T-cell (primary cell): ENCODE measurements at regions not wholly inside any gene's neighbourhood (a gene's known extent, or its start where the extent isn't known, plus 50 kb on each side); places are given as distances from the start of the nearest gene placed in this dataset.
A peak's percentile ranks its signal among the peaks of the same experiment; 100 is the strongest.
"Not testable (repeated sequence)": the region's sequence is repeated elsewhere in the genome, so short reads cannot be mapped to it uniquely, and the experiment has no call there.

ENCODE experiments used
- ATAC-seq, 4 experiments: fragments of 200-7000 bp in 3 of 4; fragments of 150-1000 bp in 1 of 4; cut with Tn5 transposase; replicated peaks in 1 of 4; 1 replicate in 3 of 4; 2 replicates in 1 of 4; pipeline ENCODE4 v1.10.0; 2021; ENCODE audit warnings: moderate library complexity in 3 of 4, mild to moderate bottlenecking in 2 of 4, moderate number of reproducible peaks in 1 of 4
- CTCF ChIA-PET, 2 donors: fragments of 300-600 bp; sonication (Branson Sonifier 250); formaldehyde crosslinking; loops; one replicate each; lab custom pipeline; 2022; ENCODE audit warnings: antibody characterized with exemption in 2 of 2; lab: Charles Lee
- POLR2A ChIA-PET, 2 donors: fragments of 300-600 bp; sonication (Branson Sonifier 250); formaldehyde crosslinking; loops; one replicate each; lab custom pipeline; 2022; ENCODE audit warnings: antibody characterized with exemption in 2 of 2; lab: Charles Lee
- DNase-seq, 35 experiments: peaks; one replicate each; pipeline versions ENCODE4 v3.0.0 to v3.0.0-alpha.2; 2013 to 2023
- H3K27ac ChIP-seq: one replicate; pipeline ENCODE4 v1.5.1; 2013; ENCODE audit warnings: low read length
- H3K27me3 ChIP-seq, 2 experiments: replicated peaks in 1 of 2; 1 replicate in 1 of 2; 2 replicates in 1 of 2; pipeline versions ENCODE4 v1.6.1 to v1.7.0; 2013; ENCODE audit warnings: low read length in 1 of 2, mixed read lengths in 1 of 2; ENCODE audit not compliant: control insufficient read depth in 2 of 2, insufficient read depth in 2 of 2; ENCODE audit errors: extremely low read depth in 1 of 2
- H3K36me3 ChIP-seq, 2 donors: 1 replicate in 1 of 2; 2 replicates in 1 of 2; pipeline versions ENCODE4 v1.6.1 to v1.7.0; 2013; ENCODE audit warnings: low read length in 1 of 2; ENCODE audit not compliant: control insufficient read depth in 2 of 2, insufficient read depth in 1 of 2; ENCODE audit errors: extremely low read depth in 1 of 2
- H3K4me1 ChIP-seq, 2 experiments: 1 replicate in 1 of 2; 2 replicates in 1 of 2; pipeline versions ENCODE4 v1.6.1 to v1.7.0; 2013; ENCODE audit warnings: low read length in 2 of 2, mixed read lengths in 1 of 2; ENCODE audit not compliant: insufficient read depth in 2 of 2, control insufficient read depth in 1 of 2; ENCODE audit errors: extremely low read depth in 1 of 2
- H3K4me3 ChIP-seq, 2 donors: 1 replicate in 1 of 2; 2 replicates in 1 of 2; pipeline versions ENCODE4 v1.5.1 to v1.7.0; 2013; ENCODE audit warnings: mild to moderate bottlenecking in 2 of 2, low read length in 1 of 2, moderate library complexity in 1 of 2; ENCODE audit not compliant: control insufficient read depth in 1 of 2; ENCODE audit errors: extremely low read depth in 1 of 2
- H3K9me3 ChIP-seq: 2 replicates; pipeline ENCODE4 v1.7.0; 2013
- H3K27ac Mint-ChIP-seq, 2 donors: one replicate each; pipeline ENCODE4 v1.8.0; 2020 to 2021; ENCODE audit warnings: mild to moderate bottlenecking in 2 of 2, mixed read lengths in 2 of 2
- H3K27me3 Mint-ChIP-seq, 2 donors: one replicate each; pipeline ENCODE4 v1.8.0; 2021 to 2022; ENCODE audit warnings: mixed read lengths in 2 of 2
- H3K36me3 Mint-ChIP-seq: one replicate; pipeline ENCODE4 v1.8.0; 2021; ENCODE audit warnings: mixed read lengths
- H3K4me1 Mint-ChIP-seq, 3 donors: one replicate each; pipeline ENCODE4 v1.8.0; 2020 to 2022; ENCODE audit warnings: mixed read lengths in 3 of 3, mild to moderate bottlenecking in 1 of 3
- H3K4me3 Mint-ChIP-seq, 3 donors: one replicate each; pipeline ENCODE4 v1.8.0; 2020 to 2022; ENCODE audit warnings: mild to moderate bottlenecking in 3 of 3, mixed read lengths in 3 of 3, moderate library complexity in 3 of 3
- H3K9me3 Mint-ChIP-seq, 3 donors: one replicate each; pipeline ENCODE4 v1.8.0; 2020 to 2022; ENCODE audit warnings: mixed read lengths in 3 of 3
- WGBS: methylation state at CpG from one replicate; pipeline ENCODE4 v1.1.5; 2013; ENCODE audit warnings: missing lambda C conversion rate; ENCODE audit not compliant: insufficient coverage; 5-methylcytosine and 5-hydroxymethylcytosine counted together

GRCh38 chr5:116951219-116951618 is 376.6 kb upstream of the SEMA6A start:
- ChIA-PET POLR2A (no interaction called here), CTCF (interaction anchor here in 1 of 2 donors (1.1 kb wide), 1 partner anchor 814 kb away, joined by 3 read pairs; no protein-coding TSS in a partner anchor)
- WGBS, result no CpG with 5 or more reads among the region's 1 CpG
- Mint-ChIP-seq H3K4me1 (peaks cover 0 to 2% (median 0%) of the 10 kb centered on the region in 3 donors), H3K27ac (no peak overlapping the region), H3K27me3 (no peaks in the 10 kb centered on the region), H3K36me3 (no peaks in the 10 kb centered on the region), H3K4me3 (no peak overlapping the region), H3K9me3 (no peaks in the 10 kb centered on the region)
- no peaks in the 10 kb centered on the region for H3K9me3 ChIP-seq
- H3K36me3 ChIP-seq, result no peaks in the 10 kb centered on the region
- H3K4me3 ChIP-seq, result no peak overlapping the region
- no peaks in the 10 kb centered on the region for H3K27me3 ChIP-seq
- H3K4me1 ChIP-seq, result peaks cover 0 to 4% of the 10 kb centered on the region in 2 experiments
- ATAC-seq (no peak), DNase-seq (no peak)
- H3K27ac ChIP-seq, result no peak overlapping the region

- no peak overlapping the region for H3K4me3 Mint-ChIP-seq
- ATAC-seq, result peak; percentile 40 to 65 (median 50)
- WGBS, result 60% methylated on average over 11 of the region's 15 CpGs
- Histone ChIP-seq H3K4me1 (peaks cover 0 to 4% of the 10 kb centered on the region in 2 experiments), H3K27me3 (no peaks in the 10 kb centered on the region), H3K9me3 (no peaks in the 10 kb centered on the region), H3K36me3 (no peaks in the 10 kb centered on the region), H3K27ac (no peak overlapping the region), H3K4me3 (no peak overlapping the region)
- POLR2A ChIA-PET, result interaction anchor here in 1 of 2 donors (0.6 kb wide), 1 partner anchor 194 kb away, joined by 3 read pairs; no protein-coding TSS in a partner anchor
- peaks cover 0 to 2% (median 0%) of the 10 kb centered on the region in 3 donors for H3K4me1 Mint-ChIP-seq
- no peaks in the 10 kb centered on the region for H3K9me3 Mint-ChIP-seq
- no peaks in the 10 kb centered on the region for H3K36me3 Mint-ChIP-seq
- H3K27me3 Mint-ChIP-seq, result no peaks in the 10 kb centered on the region
- peak in 32 of 35 experiments; percentile 1 to 60 (median 18) for DNase-seq
- CTCF ChIA-PET, result interaction anchor here in 1 of 2 donors (1.0 to 1.4 kb wide), 3 partner anchors 810 to 813 kb away, joined by 4 to 7 read pairs (median 4); no protein-coding TSS in a partner anchor
- H3K27ac Mint-ChIP-seq, result no peak overlapping the region
These were observed 373.3 kb upstream of the SEMA6A start for GRCh38 chr5:116947691-116948528.

GRCh38 chr5:116945613-116946382 is 371.2 kb upstream of the SEMA6A start:
- H3K27me3 ChIP-seq, DNase-seq, H3K27ac ChIP-seq, H3K9me3 ChIP-seq, H3K4me1 ChIP-seq, H3K4me3 Mint-ChIP-seq, H3K36me3 ChIP-seq, H3K9me3 Mint-ChIP-seq, H3K36me3 Mint-ChIP-seq, H3K27ac Mint-ChIP-seq, H3K27me3 Mint-ChIP-seq, CTCF ChIA-PET, H3K4me3 ChIP-seq, ATAC-seq, H3K4me1 Mint-ChIP-seq, POLR2A ChIA-PET: not testable (repeated sequence)
- WGBS, result 90% methylated on average over 12 of the region's 17 CpGs

GRCh38 chr5:116944183-116944582 is 369.6 kb upstream of the SEMA6A start:
- Mint-ChIP-seq H3K4me3 (no peak overlapping the region), H3K27ac (no peak overlapping the region), H3K9me3 (no peaks in the 10 kb centered on the region), H3K4me1 (peaks cover 0 to 2% (median 0%) of the 10 kb centered on the region in 3 donors), H3K36me3 (no peaks in the 10 kb centered on the region), H3K27me3 (no peaks in the 10 kb centered on the region)
- Histone ChIP-seq H3K4me3 (no peak overlapping the region), H3K36me3 (no peaks in the 10 kb centered on the region), H3K27ac (no peak overlapping the region), H3K9me3 (no peaks in the 10 kb centered on the region), H3K27me3 (no peaks in the 10 kb centered on the region), H3K4me1 (peaks cover 0 to 4% of the 10 kb centered on the region in 2 experiments)
- ATAC-seq (no peak), DNase-seq (no peak)
- POLR2A ChIA-PET, result no interaction called here
- CTCF ChIA-PET, result no interaction called here
- 73% methylated on average over 4 of the region's 5 CpGs for WGBS

GRCh38 chr5:116942622-116943021 is 368.0 kb upstream of the SEMA6A start:
- H3K9me3 ChIP-seq, result no peaks in the 10 kb centered on the region
- no peak for ATAC-seq
- Mint-ChIP-seq H3K9me3 (no peaks in the 10 kb centered on the region), H3K4me3 (no peak overlapping the region), H3K27ac (no peak overlapping the region), H3K27me3 (no peaks in the 10 kb centered on the region), H3K4me1 (no peaks in the 10 kb centered on the region), H3K36me3 (no peaks in the 10 kb centered on the region)
- no peaks in the 10 kb centered on the region for H3K36me3 ChIP-seq
- H3K4me3 ChIP-seq, result no peak overlapping the region
- H3K27ac ChIP-seq, result no peak overlapping the region
- H3K27me3 ChIP-seq, result no peaks in the 10 kb centered on the region
- CTCF ChIA-PET, result no interaction called here
- WGBS, result no CpG with 5 or more reads among the region's 6 CpGs
- DNase-seq, result no peak
- POLR2A ChIA-PET, result no interaction called here
- H3K4me1 ChIP-seq, result no peaks in the 10 kb centered on the region

GRCh38 chr5:116939641-116940040 is 365.0 kb upstream of the SEMA6A start:
- H3K4me3 Mint-ChIP-seq, result no peak overlapping the region
- no peaks in the 10 kb centered on the region for H3K9me3 ChIP-seq
- no peaks in the 10 kb centered on the region for H3K27me3 Mint-ChIP-seq
- H3K27ac ChIP-seq, result no peak overlapping the region
- 100% methylated on average over 2 of the region's 7 CpGs for WGBS
- H3K27ac Mint-ChIP-seq, result no peak overlapping the region
- peaks cover 0 to 4% (median 0%) of the 10 kb centered on the region in 3 donors for H3K9me3 Mint-ChIP-seq
- H3K27me3 ChIP-seq, result no peaks in the 10 kb centered on the region
- ATAC-seq, result no peak
- CTCF ChIA-PET, result no interaction called here
- H3K36me3 Mint-ChIP-seq, result no peaks in the 10 kb centered on the region
- H3K4me1 ChIP-seq, result no peaks in the 10 kb centered on the region
- H3K4me3 ChIP-seq, result no peak overlapping the region
- POLR2A ChIA-PET, result no interaction called here
- H3K36me3 ChIP-seq, result no peaks in the 10 kb centered on the region
- no peak for DNase-seq
- H3K4me1 Mint-ChIP-seq, result no peaks in the 10 kb centered on the region
